GM23248 (cell line): ENCODE measurements at regions not wholly inside any gene's neighbourhood (a gene's known extent, or its start where the extent isn't known, plus 50 kb on each side); places are given as distances from the start of the nearest gene placed in this dataset.

Experiments
- DNase-seq: peaks from one replicate; pipeline ENCODE4 v3.0.0-alpha.2; 2015
- H2AFZ ChIP-seq: fragments of 200-600 bp; sonication (generic); 2 replicates; pipeline ENCODE4 v1.6.1; 2016; ENCODE audit warnings: antibody characterized with exemption
- H3F3A ChIP-seq: fragments of 200-600 bp; sonication (generic); 2 replicates; pipeline ENCODE4 v1.6.1; 2016; ENCODE audit warnings: mild to moderate bottlenecking, antibody characterized with exemption, mixed run types; ENCODE audit not compliant: insufficient read depth
- H3K27ac ChIP-seq: fragments of 200-600 bp; sonication (generic); 2 replicates; pipeline ENCODE4 v1.5.1; 2016; ENCODE audit warnings: mild to moderate bottlenecking
- H3K27me3 ChIP-seq: fragments of 200-600 bp; sonication (generic); replicated peaks from 2 replicates; pipeline ENCODE4 v1.6.1; 2016; ENCODE audit warnings: mild to moderate bottlenecking; ENCODE audit not compliant: insufficient read depth
- H3K36me3 ChIP-seq: fragments of 200-600 bp; sonication (generic); 2 replicates; pipeline ENCODE4 v1.6.1; 2016; ENCODE audit warnings: low read depth, mild to moderate bottlenecking
- H3K4me1 ChIP-seq: fragments of 200-600 bp; sonication (generic); 2 replicates; pipeline ENCODE4 v1.6.1; 2016; ENCODE audit warnings: mild to moderate bottlenecking; ENCODE audit not compliant: insufficient read depth
- H3K4me2 ChIP-seq: fragments of 200-600 bp; sonication (generic); one replicate; pipeline ENCODE4 v1.6.1; 2016; ENCODE audit warnings: mild to moderate bottlenecking; ENCODE audit not compliant: unreplicated experiment
- H3K4me3 ChIP-seq: fragments of 200-600 bp; sonication (generic); 2 replicates; pipeline ENCODE4 v1.5.1; 2016; ENCODE audit warnings: mild to moderate bottlenecking
- H3K79me2 ChIP-seq: fragments of 200-600 bp; sonication (generic); 2 replicates; pipeline ENCODE4 v1.6.1; 2016; ENCODE audit warnings: mild to moderate bottlenecking; ENCODE audit not compliant: insufficient read depth
- H3K9ac ChIP-seq: fragments of 200-600 bp; sonication (generic); 2 replicates; pipeline ENCODE4 v1.6.1; 2016; ENCODE audit warnings: mild to moderate bottlenecking
- H3K9me2 ChIP-seq: fragments of 200-600 bp; sonication (generic); 2 replicates; pipeline ENCODE4 v1.6.1; 2016; ENCODE audit warnings: mixed run types, mild to moderate bottlenecking, moderate library complexity; ENCODE audit not compliant: insufficient read depth
- H3K9me3 ChIP-seq: fragments of 200-600 bp; sonication (generic); one replicate; pipeline ENCODE4 v1.6.1; 2017; ENCODE audit warnings: low read depth
- H4K20me1 ChIP-seq: fragments of 200-600 bp; sonication (generic); 2 replicates; pipeline ENCODE4 v1.6.0; 2016; ENCODE audit not compliant: insufficient read depth
- EZH2 ChIP-seq: fragments of 200-600 bp; sonication (generic); IDR thresholded peaks from 2 replicates; pipeline ENCODE4 v1.6.1; 2018; ENCODE audit warnings: antibody characterized with exemption, mild to moderate bottlenecking; ENCODE audit not compliant: insufficient read depth, poor library complexity, severe bottlenecking
- EZH2phosphoT487 ChIP-seq: fragments of 200-600 bp; sonication (generic); IDR thresholded peaks from 2 replicates; pipeline ENCODE4 v1.6.1; 2018; ENCODE audit warnings: antibody characterized with exemption, moderate library complexity, mild to moderate bottlenecking, low read depth; ENCODE audit not compliant: insufficient read depth
- WGBS, 2 experiments: methylation state at CpG; one replicate each; pipeline ENCODE4 v1.1.6; 2015 to 2017; ENCODE audit warnings: low lambda C conversion rate in 2 of 2, low coverage in 1 of 2; ENCODE audit errors: missing lambda C conversion rate in 2 of 2; 5-methylcytosine and 5-hydroxymethylcytosine counted together
- in situ Hi-C: fragments of 300-500 bp; cut with MboI; formaldehyde crosslinking; loops from 2 replicates; pipeline ENCODE4 v1.15.0; 2020

GRCh38 chr2:103506812-103507211 is 745.0 kb downstream of the TMEM182 start:
- no peaks in the 10 kb centered on the region for H3K36me3 ChIP-seq
- in situ Hi-C loops = no loop called here
- no peaks in the 10 kb centered on the region for H3K79me2 ChIP-seq
- no peaks in the 10 kb centered on the region for H3F3A ChIP-seq
- H2AFZ ChIP-seq = no peak overlapping the region
- peaks cover 2% of the 10 kb centered on the region for H3K9me3 ChIP-seq
- no peaks in the 10 kb centered on the region for H3K4me1 ChIP-seq
- no peak for TF ChIP-seq EZH2phosphoT487
- no peak for TF ChIP-seq EZH2
- no peak overlapping the region for H3K4me2 ChIP-seq
- H3K9ac ChIP-seq = no peak overlapping the region
- H3K9me2 ChIP-seq = no peaks in the 10 kb centered on the region
- H3K27me3 ChIP-seq = no peaks in the 10 kb centered on the region
- no peak overlapping the region for H3K4me3 ChIP-seq
- H4K20me1 ChIP-seq = no peaks in the 10 kb centered on the region
- no peak for DNase-seq
- H3K27ac ChIP-seq = no peak overlapping the region
- 30 to 31% methylated on average over 4 of the region's 4 CpGs for WGBS, 2 experiments

- Histone ChIP-seq H3K36me3 (no peaks in the 10 kb centered on the region), H3K27me3 (no peaks in the 10 kb centered on the region), H4K20me1 (no peaks in the 10 kb centered on the region), H3K4me2 (no peak overlapping the region), H3K79me2 (no peaks in the 10 kb centered on the region), H2AFZ (no peak overlapping the region), H3K4me3 (no peak overlapping the region), H3K4me1 (no peaks in the 10 kb centered on the region), H3F3A (no peaks in the 10 kb centered on the region), H3K9ac (no peak overlapping the region), H3K27ac (no peak overlapping the region), H3K9me3 (no peaks in the 10 kb centered on the region), H3K9me2 (no peaks in the 10 kb centered on the region)
- no peak for DNase-seq
- in situ Hi-C loops = no loop called here
- TF ChIP-seq EZH2 (no peak), EZH2phosphoT487 (no peak)
Observed at GRCh38 chr2:103512442-103512841, 750.6 kb downstream of the TMEM182 start.

- H3K27me3 ChIP-seq = no peaks in the 10 kb centered on the region
- H3K36me3 ChIP-seq = no peaks in the 10 kb centered on the region
- no peak overlapping the region for H3K27ac ChIP-seq
- no peaks in the 10 kb centered on the region for H4K20me1 ChIP-seq
- in situ Hi-C loops = no loop called here
- no peak overlapping the region for H2AFZ ChIP-seq
- H3K4me1 ChIP-seq = no peaks in the 10 kb centered on the region
- no peak for DNase-seq
- no peaks in the 10 kb centered on the region for H3F3A ChIP-seq
- no peaks in the 10 kb centered on the region for H3K9me3 ChIP-seq
- TF ChIP-seq EZH2 (no peak), EZH2phosphoT487 (no peak)
- H3K79me2 ChIP-seq = no peaks in the 10 kb centered on the region
- H3K9me2 ChIP-seq = no peaks in the 10 kb centered on the region; the same call in 1 of the 2 replicates
- no peak overlapping the region for H3K4me3 ChIP-seq
- no peak overlapping the region for H3K9ac ChIP-seq
- WGBS, 2 experiments = 0 to 4% methylated on average over 1 of the region's 1 CpG
- H3K4me2 ChIP-seq = no peak overlapping the region
Observed at GRCh38 chr2:103520547-103520946, 758.7 kb downstream of the TMEM182 start.

GRCh38 chr2:103525756-103526155 is 763.9 kb downstream of the TMEM182 start:
- H3K9me3 ChIP-seq = no peaks in the 10 kb centered on the region
- no peak for DNase-seq
- no peaks in the 10 kb centered on the region for H3K4me1 ChIP-seq
- H3K27ac ChIP-seq = no peak overlapping the region
- no peak overlapping the region for H3K4me3 ChIP-seq
- H3F3A ChIP-seq = no peaks in the 10 kb centered on the region
- H3K36me3 ChIP-seq = no peaks in the 10 kb centered on the region
- WGBS, 2 experiments = 25 to 30% methylated on average over 2 of the region's 2 CpGs
- H3K9me2 ChIP-seq = no peaks in the 10 kb centered on the region
- no peak overlapping the region for H3K4me2 ChIP-seq
- no peak overlapping the region for H3K9ac ChIP-seq
- H4K20me1 ChIP-seq = no peaks in the 10 kb centered on the region
- H3K79me2 ChIP-seq = no peaks in the 10 kb centered on the region
- TF ChIP-seq EZH2 = no peak
- in situ Hi-C loops = no loop called here
- H2AFZ ChIP-seq = no peak overlapping the region
- no peaks in the 10 kb centered on the region for H3K27me3 ChIP-seq

GRCh38 chr2:103526757-103527156 is 764.9 kb downstream of the TMEM182 start:
- Histone ChIP-seq H3K4me2 (no peak overlapping the region), H3K79me2 (no peaks in the 10 kb centered on the region), H3K9ac (no peak overlapping the region), H3K36me3 (no peaks in the 10 kb centered on the region), H2AFZ (no peak overlapping the region), H3K9me3 (no peaks in the 10 kb centered on the region), H3K4me3 (no peak overlapping the region), H3K27ac (no peak overlapping the region), H3K4me1 (no peaks in the 10 kb centered on the region), H4K20me1 (no peaks in the 10 kb centered on the region), H3K9me2 (no peaks in the 10 kb centered on the region), H3F3A (no peaks in the 10 kb centered on the region), H3K27me3 (no peaks in the 10 kb centered on the region)
- in situ Hi-C loops = no loop called here
- no peak for DNase-seq
- WGBS, 2 experiments = 17 to 32% methylated on average over 7 to 9 of the region's 9 CpGs
- TF ChIP-seq EZH2phosphoT487 (no peak), EZH2 (no peak)
